SK-N-SH (cell line): ENCODE measurements at regions not wholly inside any gene's neighbourhood (a gene's known extent, or its start where the extent isn't known, plus 50 kb on each side); places are given as distances from the start of the nearest gene placed in this dataset.
"Not testable (repeated sequence)": the region's sequence is repeated elsewhere in the genome, so short reads cannot be mapped to it uniquely, and the experiment has no call there.

Experiments
- CTCF ChIA-PET: fragments of 300-600, 350-600 bp; formaldehyde crosslinking; extraction: SDS; loops from one replicate; lab custom pipeline; 2021; lab: Yijun Ruan, JAX
- POLR2A ChIA-PET: fragments of 350-600 bp; sonication (Branson Sonifier 250); formaldehyde crosslinking; extraction: SDS; loops from one replicate; lab custom pipeline; 2020; ENCODE audit warnings: antibody characterized with exemption, inconsistent platforms; lab: Yijun Ruan, JAX
- DNase-seq: peaks from one replicate; pipeline ENCODE4 v3.0.0; 2012
- H2AFZ ChIP-seq: fragments of 200-600 bp; sonication (generic); 2 replicates; pipeline ENCODE4 v1.8.1; 2016; ENCODE audit warnings: antibody characterized with exemption, mild to moderate bottlenecking, low read depth
- H3F3A ChIP-seq: fragments of 200-600 bp; sonication (generic); replicated peaks from 2 replicates; pipeline ENCODE3; 2016; ENCODE audit warnings: antibody characterized with exemption, mild to moderate bottlenecking; ENCODE audit not compliant: insufficient read depth
- H3K27ac ChIP-seq, 2 experiments: fragments of 200-500 bp in 1 of 2; fragments of 200-600 bp in 1 of 2; sonication (Bioruptor generic) in 1 of 2; sonication (generic), shearing (Covaris generic) in 1 of 2; 2 replicates each; pipeline versions ENCODE4 v1.5.1 to v1.6.1; 2014 to 2016; ENCODE audit warnings: low read depth in 2 of 2, inconsistent platforms in 1 of 2, low read length in 1 of 2, mild to moderate bottlenecking in 1 of 2, mixed read lengths in 1 of 2
- H3K27me3 ChIP-seq: fragments of 200-600 bp; sonication (generic), shearing (Covaris generic); 2 replicates; pipeline ENCODE4 v1.6.1; 2016; ENCODE audit warnings: mixed run types; ENCODE audit not compliant: insufficient read depth
- H3K36me3 ChIP-seq, 2 experiments: fragments of 200-500 bp in 1 of 2; fragments of 200-600 bp in 1 of 2; sonication (Bioruptor generic) in 1 of 2; sonication (generic) in 1 of 2; replicated peaks in 1 of 2; 2 replicates each; pipeline versions ENCODE3 to v1.5.1; 2014 to 2016; ENCODE audit warnings: low read length in 1 of 2, mild to moderate bottlenecking in 1 of 2; ENCODE audit not compliant: insufficient read depth in 2 of 2, control insufficient read depth in 1 of 2
- H3K4me1 ChIP-seq, 2 experiments: fragments of 200-500 bp in 1 of 2; fragments of 200-600 bp in 1 of 2; sonication (Bioruptor generic) in 1 of 2; sonication (generic), shearing (Covaris generic) in 1 of 2; 2 replicates each; pipeline versions ENCODE4 v1.5.1 to v1.6.1; 2014 to 2016; ENCODE audit warnings: low read depth in 1 of 2, low read length in 1 of 2, mixed run types in 1 of 2; ENCODE audit not compliant: insufficient read depth in 2 of 2, control insufficient read depth in 1 of 2
- H3K4me2 ChIP-seq: fragments of 200-600 bp; sonication (generic), shearing (Covaris generic); 2 replicates; pipeline ENCODE4 v1.6.1; 2017; ENCODE audit warnings: mixed run types
- H3K4me3 ChIP-seq, 2 experiments: fragments of 200-500 bp in 1 of 2; fragments of 200-600 bp in 1 of 2; sonication (Bioruptor generic) in 1 of 2; sonication (generic), shearing (Covaris generic) in 1 of 2; 2 replicates each; pipeline versions ENCODE4 v1.5.1 to v1.8.1; 2014 to 2016; ENCODE audit warnings: low read depth in 2 of 2, inconsistent platforms in 1 of 2, low read length in 1 of 2, mild to moderate bottlenecking in 1 of 2, mixed read lengths in 1 of 2, moderate library complexity in 1 of 2
- H3K79me2 ChIP-seq: fragments of 200-600 bp; sonication (generic); 2 replicates; pipeline ENCODE4 v1.8.1; 2017; ENCODE audit warnings: mild to moderate bottlenecking; ENCODE audit not compliant: insufficient read depth
- H3K9ac ChIP-seq: fragments of 200-600 bp; sonication (generic); 2 replicates; pipeline ENCODE4 v1.6.1; 2017; ENCODE audit warnings: mixed run types
- H3K9me2 ChIP-seq: fragments of 200-600 bp; sonication (generic); 2 replicates; pipeline ENCODE4 v1.6.1; 2017; ENCODE audit warnings: mixed run types
- H3K9me3 ChIP-seq: fragments of 200-600 bp; sonication (generic); 2 replicates; pipeline ENCODE4 v1.6.1; 2017; ENCODE audit warnings: mixed run types, mild to moderate bottlenecking, moderate library complexity
- H4K20me1 ChIP-seq: fragments of 200-600 bp; sonication (generic); 2 replicates; pipeline ENCODE4 v1.6.1; 2017; ENCODE audit warnings: mild to moderate bottlenecking, mixed run types; ENCODE audit not compliant: insufficient read depth
- ELF1 ChIP-seq: IDR thresholded peaks from 2 replicates; pipeline ENCODE4 v1.4.0; 2012
- EP300 ChIP-seq, 2 experiments: IDR thresholded peaks; 2 replicates each; pipeline versions ENCODE4 v1.4.0 to v1.6.1; 2012; ENCODE audit warnings: borderline replicate concordance in 1 of 2, low read depth in 1 of 2, low read length in 1 of 2
- FOXJ3 ChIP-seq: sonication (generic); formaldehyde crosslinking; IDR thresholded peaks from 2 replicates; pipeline ENCODE4 v1.5.1; 2020; ENCODE audit warnings: mild to moderate bottlenecking, missing genetic modification reagents
- JUND ChIP-seq: IDR thresholded peaks from 2 replicates; pipeline ENCODE4 v1.4.0; 2012
- MEF2A ChIP-seq: IDR thresholded peaks from 2 replicates; pipeline ENCODE4 v1.4.0; 2012; ENCODE audit warnings: low read depth, borderline replicate concordance
- PBX3 ChIP-seq: IDR thresholded peaks from 2 replicates; pipeline ENCODE4; 2012
- POLR2AphosphoS5 ChIP-seq: IDR thresholded peaks from 2 replicates; pipeline ENCODE4 v1.6.1; 2012; ENCODE audit warnings: low read depth, low read length
- RCOR1 ChIP-seq: fragments of 150-350 bp; IDR thresholded peaks from 2 replicates; pipeline ENCODE4 v1.6.1; 2017; ENCODE audit warnings: antibody characterized with exemption, low read length
- RFX5 ChIP-seq: IDR thresholded peaks from 2 replicates; pipeline ENCODE4 v1.6.1; 2012; ENCODE audit warnings: mild to moderate bottlenecking, improper control_type of control experiment, low read length
- SIN3A ChIP-seq: IDR thresholded peaks from 2 replicates; pipeline ENCODE4 v1.6.1; 2012; ENCODE audit warnings: low read depth, mild to moderate bottlenecking, low read length, moderate library complexity, borderline replicate concordance
- SMC3 ChIP-seq: IDR thresholded peaks from 2 replicates; pipeline ENCODE4 v1.6.1; 2012; ENCODE audit warnings: low read depth, low read length, improper control_type of control experiment
- WGBS: methylation state at CpG from one replicate; pipeline ENCODE4 v1.1.6; 2017; ENCODE audit warnings: low lambda C conversion rate; 5-methylcytosine and 5-hydroxymethylcytosine counted together
- TF ChIP-seq, protein P1 (sequence below): fragments of 150-350 bp; IDR thresholded peaks from 2 replicates; pipeline ENCODE4 v1.6.1; 2017; ENCODE audit warnings: antibody characterized with exemption, low read length, low read depth, borderline replicate concordance
- TF ChIP-seq, protein P2 (sequence below): IDR thresholded peaks from 2 replicates; pipeline ENCODE4 v1.4.0; 2012; ENCODE audit warnings: low read depth, borderline replicate concordance
- TF ChIP-seq, protein P3 (sequence below): IDR thresholded peaks from 2 replicates; pipeline ENCODE4 v1.4.0; 2012; ENCODE audit warnings: low read depth

- H3K9ac ChIP-seq, result no peak overlapping the region
- CTCF ChIA-PET, result no interaction called here
- H2AFZ ChIP-seq, result no peak overlapping the region
- no peak overlapping the region for H3K27ac ChIP-seq
- H3K4me1 ChIP-seq, result no peaks in the 10 kb centered on the region
- H3K4me3 ChIP-seq, result no peak overlapping the region
- no peaks in the 10 kb centered on the region for H3F3A ChIP-seq
- no peak for DNase-seq
- no peak overlapping the region for H3K4me2 ChIP-seq
- no peaks in the 10 kb centered on the region for H3K9me2 ChIP-seq
- TF ChIP-seq POLR2AphosphoS5, result no peak
- TF ChIP-seq SMC3, result no peak
- TF ChIP-seq PBX3, result no peak
- TF ChIP-seq, protein P1, sequence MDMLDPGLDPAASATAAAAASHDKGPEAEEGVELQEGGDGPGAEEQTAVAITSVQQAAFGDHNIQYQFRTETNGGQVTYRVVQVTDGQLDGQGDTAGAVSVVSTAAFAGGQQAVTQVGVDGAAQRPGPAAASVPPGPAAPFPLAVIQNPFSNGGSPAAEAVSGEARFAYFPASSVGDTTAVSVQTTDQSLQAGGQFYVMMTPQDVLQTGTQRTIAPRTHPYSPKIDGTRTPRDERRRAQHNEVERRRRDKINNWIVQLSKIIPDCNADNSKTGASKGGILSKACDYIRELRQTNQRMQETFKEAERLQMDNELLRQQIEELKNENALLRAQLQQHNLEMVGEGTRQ, result no peak
- TF ChIP-seq, protein P2, sequence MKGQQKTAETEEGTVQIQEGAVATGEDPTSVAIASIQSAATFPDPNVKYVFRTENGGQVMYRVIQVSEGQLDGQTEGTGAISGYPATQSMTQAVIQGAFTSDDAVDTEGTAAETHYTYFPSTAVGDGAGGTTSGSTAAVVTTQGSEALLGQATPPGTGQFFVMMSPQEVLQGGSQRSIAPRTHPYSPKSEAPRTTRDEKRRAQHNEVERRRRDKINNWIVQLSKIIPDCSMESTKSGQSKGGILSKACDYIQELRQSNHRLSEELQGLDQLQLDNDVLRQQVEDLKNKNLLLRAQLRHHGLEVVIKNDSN, result no peak
- TF ChIP-seq FOXJ3 (CRISPR knock-in tag), result no peak
- no peak for TF ChIP-seq ELF1
- TF ChIP-seq EP300 (IDR thresholded peaks at IDR 0.05; ENCODE audit: borderline replicate concordance in 1 of 2, low read depth in 1 of 2, low read length in 1 of 2), result no peak
- no peak for TF ChIP-seq RCOR1
- TF ChIP-seq, protein P3, sequence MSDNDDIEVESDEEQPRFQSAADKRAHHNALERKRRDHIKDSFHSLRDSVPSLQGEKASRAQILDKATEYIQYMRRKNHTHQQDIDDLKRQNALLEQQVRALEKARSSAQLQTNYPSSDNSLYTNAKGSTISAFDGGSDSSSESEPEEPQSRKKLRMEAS, result no peak
- TF ChIP-seq SIN3A, result no peak
- no peak for TF ChIP-seq MEF2A
- no peak for TF ChIP-seq JUND
- TF ChIP-seq RFX5, result no peak
- TF ChIP-seq, all 33 proteins: peak for 0
- Histone ChIP-seq H3K27me3 (no peaks in the 10 kb centered on the region), H3K36me3 (no peaks in the 10 kb centered on the region), H3K9me3 (peaks cover 4% of the 10 kb centered on the region; the same call in 1 of the 2 replicates), H4K20me1 (no peaks in the 10 kb centered on the region), H3K79me2 (no peaks in the 10 kb centered on the region)
- POLR2A ChIA-PET, result no interaction called here
Measured at GRCh38 chr1:178672434-178672833, 52.6 kb upstream of the RALGPS2 start.

DNA sequence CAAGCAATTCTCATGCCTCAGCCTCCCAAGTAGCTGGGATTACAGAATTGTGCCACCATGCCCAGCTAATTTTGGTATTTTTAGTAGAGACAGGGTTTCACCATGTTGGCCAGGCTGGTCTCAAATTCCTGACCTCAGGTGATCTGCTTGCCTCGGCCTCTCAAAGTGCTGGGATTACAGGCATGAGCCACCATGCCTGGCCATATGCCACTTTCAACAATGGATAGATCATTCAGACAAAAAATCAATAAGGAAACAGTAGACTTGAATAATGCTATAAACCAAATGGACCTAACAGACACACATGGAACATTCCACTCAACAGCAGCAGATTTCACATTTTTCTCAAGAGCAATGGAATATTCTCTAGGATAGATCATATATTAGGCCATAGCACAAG is 50.5 kb upstream of the RALGPS2 start:
- H3K9me3 ChIP-seq, H3K27ac ChIP-seq, CTCF ChIA-PET, H3F3A ChIP-seq, H3K4me3 ChIP-seq, H3K4me1 ChIP-seq, H3K36me3 ChIP-seq, H3K9ac ChIP-seq, POLR2A ChIA-PET, H3K9me2 ChIP-seq, H3K79me2 ChIP-seq, H2AFZ ChIP-seq, H3K27me3 ChIP-seq, H4K20me1 ChIP-seq, DNase-seq, H3K4me2 ChIP-seq: not testable (repeated sequence)
- 75% methylated on average over 1 of the region's 1 CpG for WGBS
